IMR-90 (cell line): ENCODE measurements at regions not wholly inside any gene's neighbourhood (a gene's known extent, or its start where the extent isn't known, plus 50 kb on each side); places are given as distances from the start of the nearest gene placed in this dataset.

Source experiments
- RCOR1 ChIP-seq: IDR thresholded peaks from 2 replicates; pipeline ENCODE4 v1.6.1; 2012; ENCODE audit warnings: mild to moderate bottlenecking, low read length, improper control_type of control experiment; ENCODE audit not compliant: insufficient replicate concordance
- TF ChIP-seq, protein P1 (sequence below): conservative IDR thresholded peaks from 2 replicates; pipeline ENCODE4 v1.5.1; 2012; ENCODE audit warnings: mild to moderate bottlenecking, low read depth, low read length, improper control_type of control experiment

DNA sequence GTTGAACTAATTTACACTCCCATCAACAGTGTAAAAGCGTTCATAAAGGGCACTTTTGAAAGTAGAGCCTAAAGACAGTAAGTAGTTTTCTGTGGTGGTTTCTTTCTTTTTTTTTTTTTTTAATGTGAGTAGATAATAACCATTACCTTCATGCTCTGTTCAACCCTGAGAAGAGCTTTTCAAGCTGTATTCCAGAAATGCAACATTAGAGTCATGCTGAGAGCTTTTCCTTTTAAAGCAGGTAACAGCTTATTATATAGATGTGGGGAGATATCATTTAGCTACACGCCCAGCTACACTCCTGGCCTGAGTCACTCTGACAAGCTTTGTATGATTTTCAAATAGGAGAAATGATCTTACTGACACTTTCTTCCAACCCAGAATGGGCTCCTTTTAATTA, 96.2 kb upstream of the ARHGEF26 start:
- TF ChIP-seq RCOR1, result no peak
- TF ChIP-seq, protein P1, sequence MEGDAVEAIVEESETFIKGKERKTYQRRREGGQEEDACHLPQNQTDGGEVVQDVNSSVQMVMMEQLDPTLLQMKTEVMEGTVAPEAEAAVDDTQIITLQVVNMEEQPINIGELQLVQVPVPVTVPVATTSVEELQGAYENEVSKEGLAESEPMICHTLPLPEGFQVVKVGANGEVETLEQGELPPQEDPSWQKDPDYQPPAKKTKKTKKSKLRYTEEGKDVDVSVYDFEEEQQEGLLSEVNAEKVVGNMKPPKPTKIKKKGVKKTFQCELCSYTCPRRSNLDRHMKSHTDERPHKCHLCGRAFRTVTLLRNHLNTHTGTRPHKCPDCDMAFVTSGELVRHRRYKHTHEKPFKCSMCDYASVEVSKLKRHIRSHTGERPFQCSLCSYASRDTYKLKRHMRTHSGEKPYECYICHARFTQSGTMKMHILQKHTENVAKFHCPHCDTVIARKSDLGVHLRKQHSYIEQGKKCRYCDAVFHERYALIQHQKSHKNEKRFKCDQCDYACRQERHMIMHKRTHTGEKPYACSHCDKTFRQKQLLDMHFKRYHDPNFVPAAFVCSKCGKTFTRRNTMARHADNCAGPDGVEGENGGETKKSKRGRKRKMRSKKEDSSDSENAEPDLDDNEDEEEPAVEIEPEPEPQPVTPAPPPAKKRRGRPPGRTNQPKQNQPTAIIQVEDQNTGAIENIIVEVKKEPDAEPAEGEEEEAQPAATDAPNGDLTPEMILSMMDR, result no peak
